GM21423 (cell line): ENCODE measurements at regions not wholly inside any gene's neighbourhood (a gene's known extent, or its start where the extent isn't known, plus 50 kb on each side); places are given as distances from the start of the nearest gene placed in this dataset.
A peak's percentile ranks its signal among the peaks of the same experiment; 100 is the strongest.
"Not testable (repeated sequence)": the region's sequence is repeated elsewhere in the genome, so short reads cannot be mapped to it uniquely, and the experiment has no call there.

Experiments used
- ATAC-seq: cut with Tn5 transposase; IDR thresholded peaks from one replicate; pipeline ENCODE4 v1.9.1; 2021; ENCODE audit warnings: mild to moderate bottlenecking, moderate library complexity; ENCODE audit not compliant: unreplicated experiment

- no peak for ATAC-seq
Observed at GRCh38 chr7:91618776-91619765, 261.4 kb downstream of the MTERF1 start.

DNA sequence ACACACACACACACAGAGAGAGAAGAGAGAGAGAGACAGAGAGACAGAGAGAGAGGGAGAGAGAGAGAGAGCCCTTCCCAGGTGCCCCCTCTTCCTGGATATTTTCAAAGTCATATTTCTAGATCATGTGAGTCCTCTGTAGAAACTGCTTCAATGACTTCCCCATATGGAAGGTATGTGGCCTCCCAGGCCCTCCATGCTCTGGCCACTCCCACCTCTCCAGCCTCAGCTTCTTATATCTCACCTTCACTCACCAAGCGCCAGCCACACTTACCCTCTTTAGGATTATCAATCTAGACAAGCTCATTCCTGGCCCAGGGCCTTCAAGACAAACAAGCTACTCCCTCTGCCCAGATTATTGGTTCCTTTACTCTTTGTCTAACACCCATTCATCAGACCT lies 259.7 kb downstream of the MTERF1 start:
- ATAC-seq, result no peak

DNA sequence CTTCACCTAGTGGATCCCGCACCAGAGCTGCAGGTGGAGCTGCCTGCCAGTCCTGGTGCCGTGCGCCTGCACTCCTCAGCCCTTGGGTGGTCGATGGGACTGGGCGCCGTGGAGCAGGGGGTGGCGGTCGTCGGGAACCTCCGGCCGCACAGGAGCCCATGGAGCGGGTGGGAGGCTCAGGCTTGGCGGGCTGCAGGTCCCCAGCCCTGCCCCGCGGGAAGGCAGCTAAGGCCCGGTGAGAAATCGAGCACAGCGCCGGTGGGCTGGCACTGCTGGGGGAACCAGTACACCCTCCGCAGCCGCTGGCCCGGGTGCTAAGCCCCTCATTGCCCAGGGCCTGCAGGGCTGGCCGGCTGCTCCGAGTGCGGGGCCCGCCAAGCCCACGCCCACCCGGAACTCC lies 253.2 kb downstream of the MTERF1 start:
- not testable (repeated sequence) for ATAC-seq

DNA sequence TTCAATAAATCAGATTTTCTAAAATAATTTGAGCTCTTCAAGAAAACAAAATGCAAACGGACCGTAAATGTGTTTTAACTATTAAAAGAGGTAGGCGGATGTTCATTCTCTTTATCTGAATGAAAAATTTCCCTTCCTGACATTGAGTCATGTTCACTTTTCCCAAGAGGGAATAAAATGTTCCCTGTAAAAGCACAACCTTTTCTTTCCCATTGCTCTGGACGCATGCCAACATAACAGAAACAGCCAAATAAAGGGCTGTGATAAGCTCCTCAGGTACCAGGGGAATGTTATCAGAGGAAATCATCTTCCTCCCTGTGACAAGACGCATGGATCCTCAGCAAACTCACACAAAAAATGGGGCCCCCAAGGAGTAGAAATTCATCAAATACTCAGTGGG lies 251.8 kb downstream of the MTERF1 start:
- no peak for ATAC-seq

DNA sequence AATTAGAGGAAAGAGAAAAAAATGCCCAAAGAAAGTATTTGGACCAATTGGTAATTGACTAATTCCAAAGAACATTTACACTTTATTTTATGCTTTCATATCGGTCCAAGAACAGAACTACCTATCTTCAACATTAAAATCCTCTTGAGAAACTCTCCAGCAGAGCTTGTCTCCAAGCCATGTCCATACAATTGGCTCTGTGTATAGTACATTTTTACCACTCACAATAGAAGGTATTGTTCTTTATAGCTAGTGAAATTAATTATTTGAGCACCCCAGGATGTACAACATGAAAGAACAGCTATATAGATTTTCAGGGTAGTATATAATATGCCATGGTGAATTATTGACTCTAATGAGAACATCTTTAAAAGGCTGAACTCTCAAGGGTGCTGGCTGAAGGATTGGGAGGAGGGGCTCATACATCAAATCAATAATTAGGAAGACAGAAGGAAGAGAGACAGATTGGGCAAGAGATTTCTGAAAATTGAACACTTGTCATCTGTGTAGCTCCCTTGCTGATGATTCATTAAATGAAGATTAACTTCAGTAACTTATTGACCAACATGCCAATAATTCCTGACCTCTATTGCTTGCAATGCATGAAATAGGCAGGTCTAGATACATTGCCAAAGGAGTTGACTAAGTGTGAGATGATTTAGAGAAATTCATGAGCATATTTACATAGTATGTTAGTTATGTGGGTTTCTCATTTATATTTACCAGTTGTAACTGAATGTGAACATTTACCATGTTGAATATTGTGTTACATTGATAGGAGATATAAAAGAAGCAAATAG lies 249.7 kb downstream of the MTERF1 start:
- no peak for ATAC-seq

GRCh38 chr7:91632234-91632940 lies 248.1 kb downstream of the MTERF1 start:
- ATAC-seq, result no peak

DNA sequence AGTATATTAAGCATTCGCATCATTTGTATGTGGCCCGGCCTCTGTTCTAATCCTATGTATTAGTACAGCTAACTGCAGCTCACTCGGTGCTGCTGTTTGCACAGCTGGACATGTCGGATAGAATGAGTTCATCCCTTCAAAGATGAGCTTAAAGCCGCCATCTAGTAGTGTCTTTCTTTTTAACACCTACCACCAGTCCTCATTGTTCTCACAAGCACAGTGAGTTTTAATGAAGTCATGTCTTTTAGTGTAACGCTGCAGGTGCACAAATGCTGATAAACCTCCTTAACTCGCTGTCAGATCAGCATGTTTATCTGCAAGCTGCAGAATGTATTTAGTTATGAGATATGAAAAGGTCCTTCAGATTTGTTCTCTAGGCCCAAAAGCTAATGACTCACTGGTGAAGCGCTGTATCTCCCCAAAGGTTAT lies 247.5 kb downstream of the MTERF1 start:
- ATAC-seq, result no peak

- ATAC-seq, result no peak
Observed at GRCh38 chr7:91634485-91635177, 245.9 kb downstream of the MTERF1 start.

GRCh38 chr7:91636129-91636724 lies 244.3 kb downstream of the MTERF1 start:
- peak; percentile 51 for ATAC-seq

- ATAC-seq, result no peak
Observed at GRCh38 chr7:91636728-91637127, 243.8 kb downstream of the MTERF1 start.

GRCh38 chr7:91644256-91644655 lies 236.2 kb downstream of the MTERF1 start:
- no peak for ATAC-seq

GRCh38 chr7:91645542-91645941 lies 235.0 kb downstream of the MTERF1 start:
- no peak for ATAC-seq

- ATAC-seq, result no peak
Observed at GRCh38 chr7:91651986-91652385, 228.5 kb downstream of the MTERF1 start.

- no peak for ATAC-seq
Observed at GRCh38 chr7:91653286-91653685, 227.2 kb downstream of the MTERF1 start.

DNA sequence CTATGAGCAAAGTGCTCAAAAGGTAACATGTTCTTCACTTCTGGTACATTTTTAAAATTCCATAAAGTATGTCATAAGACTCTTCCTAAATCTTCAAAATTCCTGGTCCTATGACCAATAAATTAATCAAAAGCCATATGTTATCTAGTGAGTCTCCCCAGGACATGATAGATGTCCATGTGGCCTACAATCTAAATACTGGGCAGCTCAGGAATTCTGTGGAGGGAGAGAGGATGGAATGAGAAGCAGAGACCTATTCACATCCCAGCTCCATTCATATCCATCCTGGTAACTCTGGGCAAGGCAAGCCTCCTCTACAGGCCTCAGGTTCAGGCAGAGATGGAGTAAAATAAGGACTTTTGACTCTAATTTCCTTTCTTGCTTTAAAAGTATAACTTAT lies 224.8 kb downstream of the MTERF1 start:
- ATAC-seq, result no peak

DNA sequence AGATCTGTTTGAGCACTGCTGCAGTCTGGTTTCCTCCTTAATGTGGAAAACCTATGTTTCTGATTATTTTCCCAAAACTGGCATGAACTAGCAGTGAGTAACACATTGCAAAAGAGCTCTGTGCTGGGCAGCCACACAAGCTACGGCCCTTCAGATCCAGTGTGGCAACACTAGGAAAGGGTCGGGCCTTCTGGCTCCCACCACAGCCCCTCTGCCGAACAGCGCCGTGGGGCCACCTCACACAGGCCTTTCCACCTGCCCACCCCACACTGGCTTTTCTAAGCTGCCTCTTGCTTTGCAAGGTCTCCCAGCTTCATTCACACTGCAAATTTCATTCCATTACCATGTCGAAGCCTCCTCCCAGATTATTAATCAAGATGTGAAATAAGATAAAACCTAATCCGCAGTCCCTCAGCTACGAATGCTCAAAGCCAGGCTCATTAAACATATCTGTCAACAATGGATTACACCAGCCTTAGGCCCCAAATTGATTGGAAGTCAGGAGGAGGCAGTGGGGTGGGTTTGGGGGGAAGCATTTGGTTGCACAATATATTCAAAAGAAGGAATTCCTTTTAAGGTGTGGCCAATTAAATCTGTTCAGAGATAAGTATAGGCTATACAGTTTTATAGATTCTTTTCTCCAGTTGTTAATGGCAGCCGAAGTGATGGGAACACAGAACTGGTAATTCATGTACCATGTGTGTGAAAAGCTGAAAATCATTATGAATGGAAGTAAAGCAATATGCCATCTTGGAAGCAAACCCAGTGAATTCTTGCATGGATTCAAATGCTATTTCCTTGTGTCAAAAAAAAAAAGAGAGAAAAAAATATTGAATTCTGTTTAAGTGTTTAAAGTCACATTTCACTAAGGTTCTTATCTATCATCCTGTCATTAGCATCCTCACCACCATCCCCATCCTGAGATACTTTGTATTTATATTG lies 223.7 kb downstream of the MTERF1 start:
- no peak for ATAC-seq

DNA sequence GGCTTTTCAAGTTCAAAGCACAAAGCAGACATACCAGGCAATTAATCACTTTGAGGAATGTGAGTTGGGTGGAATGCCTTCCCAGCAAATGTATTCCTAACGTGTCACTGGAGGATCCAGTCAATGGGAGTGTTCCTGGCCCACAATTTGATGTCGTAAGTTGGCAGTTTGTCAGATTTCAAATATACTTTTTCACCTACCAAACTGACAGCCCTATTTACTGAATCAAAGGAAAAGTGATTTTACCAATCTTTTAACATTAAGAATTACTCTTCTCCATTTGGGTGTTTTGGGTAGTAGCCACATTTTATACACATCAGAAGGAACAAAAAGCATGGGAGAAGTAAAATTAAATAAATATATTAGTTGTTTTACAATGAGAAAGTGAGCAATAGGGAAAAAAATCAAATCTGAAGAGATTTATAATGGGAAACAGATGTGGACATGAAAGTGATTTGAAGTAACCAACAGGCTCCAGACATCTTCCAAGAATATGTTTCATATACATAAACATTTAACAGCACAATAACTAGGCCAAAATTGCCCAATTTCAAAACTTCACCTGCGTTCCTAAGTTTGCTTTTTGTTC lies 222.9 kb downstream of the MTERF1 start:
- ATAC-seq, result no peak

GRCh38 chr7:91659096-91659495 lies 221.4 kb downstream of the MTERF1 start:
- ATAC-seq, result no peak
